ENCODE measurements at regions not wholly inside any gene's neighbourhood (a gene's known extent, or its start where the extent isn't known, plus 50 kb on each side); places are given as distances from the start of the nearest gene placed in this dataset.

DNA sequence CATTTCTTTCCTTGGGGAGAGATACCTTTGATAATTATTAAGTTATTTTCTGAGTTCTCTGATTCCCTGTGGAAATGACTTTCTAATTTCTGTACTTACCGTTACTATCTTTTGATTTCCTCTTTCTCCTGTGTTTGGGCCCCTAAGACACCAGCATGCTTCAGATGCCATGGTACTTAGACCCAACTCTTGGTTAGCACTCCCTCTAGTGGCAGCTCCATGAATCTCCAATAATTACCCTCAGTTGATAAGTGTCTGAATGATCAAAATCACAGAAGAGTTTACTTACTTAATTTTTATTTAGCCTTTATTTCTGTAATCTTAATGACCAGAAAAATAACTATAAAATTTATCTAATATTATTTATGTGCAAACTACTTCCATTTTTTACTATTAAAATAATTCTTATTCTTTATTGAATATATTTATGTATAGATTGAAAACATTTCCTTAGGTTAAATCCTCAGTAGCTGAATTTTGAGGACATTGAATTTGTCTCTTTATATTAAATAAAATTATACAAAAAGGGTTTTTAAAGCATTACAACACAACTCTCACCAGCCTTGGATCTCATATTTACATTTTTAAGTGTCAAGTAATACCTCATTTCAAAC is 300.4 kb downstream of the KCNS3 start:
- TF ChIP-seq EZH2 (IDR thresholded peaks at IDR 0.05), result no peak
- no peak for TF ChIP-seq POLR2AphosphoS5 (IDR thresholded peaks at IDR 0.05; ENCODE audit: borderline replicate concordance, low read depth, low read length)

Data from SK-N-MC (cell line).